Panc1 (cell line): ENCODE measurements at regions not wholly inside any gene's neighbourhood (a gene's known extent, or its start where the extent isn't known, plus 50 kb on each side); places are given as distances from the start of the nearest gene placed in this dataset.

ENCODE experiments used
- ATAC-seq: fragments of 200-7000 bp; cut with Tn5 transposase; 2 replicates; pipeline ENCODE4 v1.9.1; 2020; ENCODE audit warnings: mild to moderate bottlenecking, moderate library complexity
- BruUV-seq: library from RNA; stranded (reverse); fragments of 400-500 nt; replicated peaks from 2 replicates; lab custom pipeline; 2021; lab: Mats Ljungman, UMichigan
- CTCF ChIA-PET: fragments of 300-600 bp; sonication (Branson Sonifier 250); formaldehyde crosslinking; loops from one replicate; lab custom pipeline; 2022; ENCODE audit warnings: antibody characterized with exemption; lab: Charles Lee
- POLR2A ChIA-PET: fragments of 300-600 bp; sonication (Branson Sonifier 250); formaldehyde crosslinking; loops from one replicate; lab custom pipeline; 2022; ENCODE audit warnings: antibody characterized with exemption; lab: Charles Lee
- DNase-seq: peaks from one replicate; pipeline ENCODE4 v3.0.0-alpha.2; 2010; ENCODE audit warnings: low read depth, low spot score
- H3K27ac ChIP-seq: 2 replicates; pipeline ENCODE4 v1.5.1; 2011; ENCODE audit warnings: mild to moderate bottlenecking, low read length, inconsistent platforms
- H3K27me3 ChIP-seq: fragments of 200-500 bp; sonication (Bioruptor generic); 2 replicates; pipeline ENCODE4 v1.6.0; 2014; ENCODE audit warnings: low read length, inconsistent platforms; ENCODE audit not compliant: control insufficient read depth, insufficient read depth
- H3K36me3 ChIP-seq: fragments of 200-500 bp; sonication (Bioruptor generic); 2 replicates; pipeline ENCODE4 v1.5.1; 2014; ENCODE audit warnings: inconsistent platforms, mild to moderate bottlenecking, low read length, moderate library complexity; ENCODE audit not compliant: control insufficient read depth, insufficient read depth
- H3K4me1 ChIP-seq: 2 replicates; pipeline ENCODE4 v1.5.1; 2011; ENCODE audit warnings: inconsistent platforms, mild to moderate bottlenecking, low read length, moderate library complexity; ENCODE audit not compliant: control insufficient read depth, insufficient read depth
- H3K4me3 ChIP-seq, 2 experiments: 2 replicates each; pipeline ENCODE4 v1.5.1; 2011 to 2012; ENCODE audit warnings: low read depth in 2 of 2, low read length in 2 of 2, mild to moderate bottlenecking in 2 of 2, inconsistent platforms in 1 of 2, moderate library complexity in 1 of 2
- H3K9me3 ChIP-seq: fragments of 200-500 bp; sonication (Bioruptor generic); 2 replicates; pipeline ENCODE4 v1.5.1; 2014; ENCODE audit warnings: low read depth, mild to moderate bottlenecking, inconsistent platforms, low read length, moderate library complexity; ENCODE audit not compliant: control insufficient read depth, insufficient read depth
- CTCF ChIP-seq: fragments of 450-650 bp; IDR thresholded peaks from 2 replicates; pipeline ENCODE4 v1.5.1; 2017; ENCODE audit warnings: mild to moderate bottlenecking
- POLR2AphosphoS5 ChIP-seq: IDR thresholded peaks from 2 replicates; pipeline ENCODE4 v1.6.1; 2012; ENCODE audit warnings: mild to moderate bottlenecking, low read depth, low read length, moderate library complexity
- REST ChIP-seq, 2 experiments: IDR thresholded peaks; 2 replicates each; pipeline ENCODE4 v1.6.1; 2011 to 2012; ENCODE audit warnings: low read depth in 2 of 2, control low read depth in 1 of 2, low read length in 1 of 2, mild to moderate bottlenecking in 1 of 2, moderate library complexity in 1 of 2; ENCODE audit not compliant: insufficient read depth in 1 of 2
- SIN3A ChIP-seq: IDR thresholded peaks from 2 replicates; pipeline ENCODE4 v1.6.1; 2012; ENCODE audit warnings: low read depth, mild to moderate bottlenecking, low read length, moderate library complexity, borderline replicate concordance; ENCODE audit not compliant: insufficient read depth
- TCF7L2 ChIP-seq: IDR thresholded peaks from 2 replicates; pipeline ENCODE4 v1.6.1; 2011; ENCODE audit warnings: mild to moderate bottlenecking, low read depth, low read length, inconsistent platforms
- in situ Hi-C: cut with HindIII; loops from 2 replicates; pipeline ENCODE4 v1.10.0; 2016; ENCODE audit warnings: low sequenced_read_pairs, low pct_unique_long_range_greater_than_20kb
- intact Hi-C: fragments of 100-400 bp; cut with micrococcal nuclease; formaldehyde crosslinking; loops from one replicate; pipeline ENCODE4 v1.10.0; 2022; ENCODE audit not compliant: unreplicated experiment

GRCh38 chr13:104805346-104805745, 1730.1 kb downstream of the EFNB2 start:
- H3K27me3 ChIP-seq, result no peaks in the 10 kb centered on the region
- no peak for DNase-seq
- ATAC-seq, result no peak
- H3K27ac ChIP-seq, result no peak overlapping the region
- no peak overlapping the region for H3K4me3 ChIP-seq
- ChIA-PET CTCF (no interaction called here), POLR2A (no interaction called here)
- intact Hi-C loops (no loop called here), in situ Hi-C loops (no loop called here)
- TF ChIP-seq CTCF (no peak), SIN3A (no peak), REST (IDR thresholded peaks at IDR 0.05; ENCODE audit: insufficient read depth in 1 of 2, low read depth in 2 of 2, low read length in 1 of 2) (no peak), POLR2AphosphoS5 (no peak), TCF7L2 (no peak)
- H3K9me3 ChIP-seq, result no peaks in the 10 kb centered on the region
- H3K4me1 ChIP-seq, result no peaks in the 10 kb centered on the region
- H3K36me3 ChIP-seq, result no peaks in the 10 kb centered on the region
- no TSS peak for BruUV-seq

GRCh38 chr13:104799152-104799551, 1732.9 kb upstream of the SLC10A2 start:
- ChIA-PET CTCF (no interaction called here), POLR2A (no interaction called here)
- intact Hi-C loops, result no loop called here
- no peak overlapping the region for H3K27ac ChIP-seq
- H3K27me3 ChIP-seq, result no peaks in the 10 kb centered on the region
- no peaks in the 10 kb centered on the region for H3K36me3 ChIP-seq
- BruUV-seq, result no TSS peak
- H3K9me3 ChIP-seq, result no peaks in the 10 kb centered on the region
- H3K4me3 ChIP-seq, result no peak overlapping the region
- in situ Hi-C loops, result no loop called here
- no peaks in the 10 kb centered on the region for H3K4me1 ChIP-seq
- no peak for ATAC-seq
- no peak for TF ChIP-seq TCF7L2
- DNase-seq, result no peak

DNA sequence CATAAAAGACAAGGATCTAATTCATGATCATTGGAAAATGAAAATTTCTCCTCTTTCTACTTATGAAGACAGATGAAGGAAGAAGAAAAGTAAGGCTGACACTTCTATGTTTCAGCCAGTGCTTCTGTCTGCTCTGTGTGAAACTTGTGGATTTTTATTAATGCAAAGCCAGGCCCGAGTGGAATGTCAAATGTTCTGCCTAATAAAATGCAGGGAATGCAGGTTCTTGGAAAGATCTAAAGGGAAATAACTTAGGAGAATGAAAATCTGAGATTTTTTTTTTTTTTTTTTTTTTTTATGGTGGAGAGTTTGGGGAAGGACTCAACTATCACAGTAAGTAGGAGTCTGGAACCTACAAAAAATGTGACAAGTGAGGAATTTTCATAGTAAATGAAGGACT, 1732.3 kb upstream of the SLC10A2 start:
- Histone ChIP-seq H3K4me1 (no peaks in the 10 kb centered on the region), H3K36me3 (no peaks in the 10 kb centered on the region), H3K4me3 (no peak overlapping the region), H3K27ac (no peak overlapping the region), H3K27me3 (no peaks in the 10 kb centered on the region), H3K9me3 (no peaks in the 10 kb centered on the region)
- ATAC-seq, result no peak
- ChIA-PET CTCF (no interaction called here), POLR2A (no interaction called here)
- BruUV-seq, result no TSS peak
- no peak for TF ChIP-seq TCF7L2
- no peak for TF ChIP-seq POLR2AphosphoS5
- no peak for TF ChIP-seq REST (IDR thresholded peaks at IDR 0.05; ENCODE audit: insufficient read depth in 1 of 2, low read depth in 2 of 2, low read length in 1 of 2)
- no peak for TF ChIP-seq CTCF
- TF ChIP-seq SIN3A, result no peak
- intact Hi-C loops, result no loop called here
- DNase-seq, result no peak
- in situ Hi-C loops, result no loop called here
